ENCODE measurements at regions not wholly inside any gene's neighbourhood (a gene's known extent, or its start where the extent isn't known, plus 50 kb on each side); places are given as distances from the start of the nearest gene placed in this dataset.
A peak's percentile ranks its signal among the peaks of the same experiment; 100 is the strongest.

DNA sequence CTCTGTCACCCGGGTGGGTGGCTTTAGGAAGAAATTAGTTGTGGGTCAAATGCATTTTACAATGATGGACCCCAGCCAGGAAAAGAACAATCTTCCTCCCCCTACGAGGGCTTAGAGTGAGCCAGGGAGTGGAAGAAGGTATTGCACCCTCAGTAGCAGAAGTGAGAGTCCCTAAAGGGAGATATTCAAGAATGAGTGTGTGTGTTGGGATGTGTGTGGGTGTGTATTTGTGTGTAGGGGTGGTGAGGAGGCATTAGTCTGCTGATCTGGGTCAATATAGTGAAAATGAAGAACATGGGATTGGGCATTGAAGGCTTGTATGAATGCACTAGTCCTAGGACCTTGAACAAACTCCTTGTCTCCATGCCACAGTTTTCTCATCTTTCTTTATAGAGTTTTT is 85.2 kb upstream of the RUNX1 start:
- Histone ChIP-seq H3K4me3 (no peak overlapping the region), H2AFZ (no peak overlapping the region), H3K9ac (no peak overlapping the region), H3K36me3 (ENCODE audit: low read depth) (no peaks in the 10 kb centered on the region), H3K27ac (no peak overlapping the region), H3K79me2 (ENCODE audit: insufficient read depth) (no peaks in the 10 kb centered on the region), H3K9me3 (ENCODE audit: low read depth) (no peaks in the 10 kb centered on the region), H4K20me1 (ENCODE audit: insufficient read depth) (no peaks in the 10 kb centered on the region), H3K4me2 (ENCODE audit: unreplicated experiment) (no peak overlapping the region), H3K9me2 (ENCODE audit: insufficient read depth) (no peaks in the 10 kb centered on the region), H3K4me1 (ENCODE audit: insufficient read depth) (peaks cover 27% of the 10 kb centered on the region), H3K27me3 (replicated peaks; ENCODE audit: insufficient read depth) (no peaks in the 10 kb centered on the region), H3F3A (ENCODE audit: insufficient read depth) (0 out of 2 replicates have a peak, but pooled peaks cover 5% of the 10 kb centered on the region)
- TF ChIP-seq EZH2 (IDR thresholded peaks at IDR 0.05; ENCODE audit: insufficient read depth, poor library complexity, severe bottlenecking) = no peak
- no peak for TF ChIP-seq EZH2phosphoT487 (IDR thresholded peaks at IDR 0.05; ENCODE audit: insufficient read depth, low read depth)
- in situ Hi-C loops (cut with MboI) = no loop called here
- DNase-seq = no peak
- 84 to 100% methylated on average over 2 of the region's 2 CpGs for WGBS, 2 experiments (ENCODE audit: low coverage in 1 of 2, low lambda C conversion rate in 2 of 2, missing lambda C conversion rate in 2 of 2)

DNA sequence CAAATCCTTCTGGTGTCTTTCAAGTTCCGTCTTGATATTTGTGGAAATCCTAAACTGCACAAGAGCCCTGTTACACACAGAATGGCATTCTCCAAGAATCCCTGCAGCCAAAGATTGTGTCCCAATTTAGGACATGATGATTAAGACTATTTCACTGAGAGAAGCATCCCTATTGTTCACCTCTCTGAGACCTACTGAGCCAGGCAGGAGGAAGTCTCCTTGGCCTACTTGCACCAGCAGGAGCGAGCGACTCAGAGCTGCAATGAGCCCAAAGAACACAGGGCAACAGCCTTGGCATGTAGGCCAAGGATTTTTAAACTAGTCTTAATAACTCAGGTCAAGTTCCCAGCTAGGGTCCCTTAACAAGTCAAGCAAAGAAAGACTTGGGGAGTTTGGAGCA is 79.4 kb upstream of the RUNX1 start:
- Histone ChIP-seq H3K4me3 (no peak overlapping the region), H3K36me3 (ENCODE audit: low read depth) (no peaks in the 10 kb centered on the region), H3K27me3 (replicated peaks; ENCODE audit: insufficient read depth) (no peaks in the 10 kb centered on the region), H3K27ac (no peak overlapping the region), H3K4me2 (ENCODE audit: unreplicated experiment) (no peak overlapping the region), H2AFZ (no peak overlapping the region), H4K20me1 (ENCODE audit: insufficient read depth) (no peaks in the 10 kb centered on the region), H3K9ac (no peak overlapping the region), H3F3A (ENCODE audit: insufficient read depth) (no peaks in the 10 kb centered on the region), H3K9me3 (ENCODE audit: low read depth) (no peaks in the 10 kb centered on the region), H3K4me1 (ENCODE audit: insufficient read depth) (peaks cover 10% of the 10 kb centered on the region), H3K9me2 (ENCODE audit: insufficient read depth) (no peaks in the 10 kb centered on the region), H3K79me2 (ENCODE audit: insufficient read depth) (no peaks in the 10 kb centered on the region)
- 97 to 100% methylated on average over 3 of the region's 3 CpGs for whole genome bisulfite sequencing, 2 experiments (ENCODE audit: low coverage in 1 of 2, low lambda C conversion rate in 2 of 2, missing lambda C conversion rate in 2 of 2)
- in situ Hi-C loops (cut with MboI) = no loop called here
- peak; percentile 33 for DNase-seq
- no peak for TF ChIP-seq EZH2 (IDR thresholded peaks at IDR 0.05; ENCODE audit: insufficient read depth, poor library complexity, severe bottlenecking)
- no peak for TF ChIP-seq EZH2phosphoT487 (IDR thresholded peaks at IDR 0.05; ENCODE audit: insufficient read depth, low read depth)

DNA sequence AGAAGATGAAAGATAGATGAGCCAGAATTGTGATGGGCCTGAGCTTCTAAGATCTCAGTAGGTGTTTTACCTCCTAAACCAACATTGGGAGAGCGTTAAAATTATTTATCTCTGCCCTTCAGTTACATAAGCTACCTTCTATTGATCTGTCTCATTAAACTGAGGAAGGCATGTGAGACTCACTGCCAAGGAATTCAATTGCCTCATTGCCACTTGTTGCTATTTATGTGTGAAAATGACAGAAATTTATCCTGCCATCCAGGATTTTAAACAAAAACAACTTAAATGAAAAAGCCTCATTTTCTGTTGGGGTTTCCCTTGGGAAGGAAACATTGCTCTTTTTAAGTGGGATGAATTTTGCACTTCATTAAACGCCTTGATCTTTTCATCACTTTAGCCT is 78.7 kb upstream of the RUNX1 start:
- Histone ChIP-seq H4K20me1 (ENCODE audit: insufficient read depth) (no peaks in the 10 kb centered on the region), H3K4me3 (no peak overlapping the region), H3K9ac (no peak overlapping the region), H3F3A (ENCODE audit: insufficient read depth) (no peaks in the 10 kb centered on the region), H3K79me2 (ENCODE audit: insufficient read depth) (no peaks in the 10 kb centered on the region), H3K27me3 (replicated peaks; ENCODE audit: insufficient read depth) (no peaks in the 10 kb centered on the region), H3K27ac (no peak overlapping the region), H3K4me2 (ENCODE audit: unreplicated experiment) (no peak overlapping the region), H2AFZ (no peak overlapping the region), H3K9me2 (ENCODE audit: insufficient read depth) (no peaks in the 10 kb centered on the region), H3K9me3 (ENCODE audit: low read depth) (no peaks in the 10 kb centered on the region), H3K4me1 (ENCODE audit: insufficient read depth) (peaks cover 10% of the 10 kb centered on the region), H3K36me3 (ENCODE audit: low read depth) (no peaks in the 10 kb centered on the region)
- in situ Hi-C loops (cut with MboI) = no loop called here
- peak; percentile 33 for DNase-seq
- TF ChIP-seq EZH2 (IDR thresholded peaks at IDR 0.05; ENCODE audit: insufficient read depth, poor library complexity, severe bottlenecking) = no peak
- no peak for TF ChIP-seq EZH2phosphoT487 (IDR thresholded peaks at IDR 0.05; ENCODE audit: insufficient read depth, low read depth)
- WGBS, 2 experiments (ENCODE audit: low coverage in 1 of 2, low lambda C conversion rate in 2 of 2, missing lambda C conversion rate in 2 of 2) = 21 to 33% methylated on average over 2 of the region's 2 CpGs

DNA sequence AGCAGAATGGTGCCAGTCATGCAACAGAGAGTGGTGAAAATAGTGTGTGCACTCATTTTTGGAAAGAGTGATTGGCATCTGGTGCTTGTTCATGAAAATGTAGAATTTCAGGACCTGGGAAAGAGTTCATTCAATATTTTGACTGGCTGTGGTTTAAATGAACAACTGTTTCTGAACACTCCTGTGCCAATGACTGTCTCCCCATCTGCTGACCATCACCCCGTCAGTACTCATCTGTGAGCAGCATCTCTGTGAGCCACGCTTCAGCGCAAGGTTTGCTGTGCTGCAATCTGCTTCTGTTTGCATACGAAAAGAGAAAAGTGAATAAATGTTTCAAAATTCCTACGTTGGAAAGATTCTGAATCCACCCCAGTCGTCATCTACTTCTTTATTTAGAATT is 77.9 kb upstream of the RUNX1 start:
- no peak overlapping the region for H3K27ac ChIP-seq
- no peaks in the 10 kb centered on the region for H3K79me2 ChIP-seq (ENCODE audit: insufficient read depth)
- no peaks in the 10 kb centered on the region for H3K36me3 ChIP-seq (ENCODE audit: low read depth)
- H4K20me1 ChIP-seq (ENCODE audit: insufficient read depth) = no peaks in the 10 kb centered on the region
- no peaks in the 10 kb centered on the region for H3K9me2 ChIP-seq (ENCODE audit: insufficient read depth)
- no peak overlapping the region for H3K4me2 ChIP-seq (ENCODE audit: unreplicated experiment)
- H3K9me3 ChIP-seq (ENCODE audit: low read depth) = no peaks in the 10 kb centered on the region
- no peak for DNase-seq
- no peaks in the 10 kb centered on the region for H3F3A ChIP-seq (ENCODE audit: insufficient read depth)
- no peak overlapping the region for H2AFZ ChIP-seq
- WGBS, 2 experiments (ENCODE audit: low coverage in 1 of 2, low lambda C conversion rate in 2 of 2, missing lambda C conversion rate in 2 of 2) = 72 to 74% methylated on average over 6 of the region's 6 CpGs
- H3K4me1 ChIP-seq (ENCODE audit: insufficient read depth) = peaks cover 10% of the 10 kb centered on the region
- TF ChIP-seq EZH2 (IDR thresholded peaks at IDR 0.05; ENCODE audit: insufficient read depth, poor library complexity, severe bottlenecking) (no peak), EZH2phosphoT487 (IDR thresholded peaks at IDR 0.05; ENCODE audit: insufficient read depth, low read depth) (no peak)
- in situ Hi-C loops (cut with MboI) = no loop called here
- H3K27me3 ChIP-seq (replicated peaks; ENCODE audit: insufficient read depth) = no peaks in the 10 kb centered on the region
- H3K4me3 ChIP-seq = no peak overlapping the region
- H3K9ac ChIP-seq = no peak overlapping the region

DNA sequence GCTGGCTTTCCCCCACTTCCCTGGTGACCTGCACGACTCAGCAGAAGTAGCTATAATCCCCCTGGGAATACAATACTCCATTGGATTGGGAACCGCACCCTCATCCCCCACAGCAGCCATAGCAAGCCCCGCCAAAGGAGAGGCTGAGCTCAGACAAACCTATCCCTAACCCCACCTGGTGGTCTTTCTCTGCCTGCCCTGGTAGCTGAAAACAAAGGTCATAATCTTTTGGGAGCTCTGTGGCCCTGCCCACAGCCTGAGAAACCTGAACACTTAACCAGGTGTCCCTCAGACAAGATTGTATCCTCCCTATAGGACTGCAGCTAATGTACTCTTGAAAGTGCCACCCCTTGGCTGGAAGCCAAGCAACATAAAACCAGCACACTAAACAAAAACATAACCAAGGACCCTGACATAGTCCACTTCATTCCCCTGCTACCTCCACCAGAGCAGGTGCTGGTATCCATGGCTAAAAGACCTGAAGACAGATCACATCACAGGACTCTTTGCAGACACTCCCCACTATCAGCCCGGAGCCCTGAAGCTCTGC is 71.6 kb upstream of the RUNX1 start:
- WGBS, 2 experiments (ENCODE audit: low coverage in 1 of 2, low lambda C conversion rate in 2 of 2, missing lambda C conversion rate in 2 of 2) = 93 to 100% methylated on average over 4 of the region's 4 CpGs
- no peak for DNase-seq

More for the DNA sequence above, 71.6 kb upstream of the RUNX1 start:
- no peaks in the 10 kb centered on the region for H3K36me3 ChIP-seq (ENCODE audit: low read depth)
- H3K4me3 ChIP-seq = no peak overlapping the region
- in situ Hi-C loops (cut with MboI) = no loop called here
- H3K9me3 ChIP-seq (ENCODE audit: low read depth) = no peaks in the 10 kb centered on the region
- TF ChIP-seq EZH2phosphoT487 (IDR thresholded peaks at IDR 0.05; ENCODE audit: insufficient read depth, low read depth) (no peak), EZH2 (IDR thresholded peaks at IDR 0.05; ENCODE audit: insufficient read depth, poor library complexity, severe bottlenecking) (no peak)
- H3K27ac ChIP-seq = no peak overlapping the region
- H2AFZ ChIP-seq = no peak overlapping the region
- no peak overlapping the region for H3K9ac ChIP-seq
- no peak overlapping the region for H3K4me2 ChIP-seq (ENCODE audit: unreplicated experiment)
- H4K20me1 ChIP-seq (ENCODE audit: insufficient read depth) = no peaks in the 10 kb centered on the region
- no peaks in the 10 kb centered on the region for H3K79me2 ChIP-seq (ENCODE audit: insufficient read depth)
- no peaks in the 10 kb centered on the region for H3K4me1 ChIP-seq (ENCODE audit: insufficient read depth)
- no peaks in the 10 kb centered on the region for H3F3A ChIP-seq (ENCODE audit: insufficient read depth)
- no peaks in the 10 kb centered on the region for H3K27me3 ChIP-seq (replicated peaks; ENCODE audit: insufficient read depth)
- no peaks in the 10 kb centered on the region for H3K9me2 ChIP-seq (ENCODE audit: insufficient read depth)
